SU-DHL-6 (cell line): ENCODE measurements at regions not wholly inside any gene's neighbourhood (a gene's known extent, or its start where the extent isn't known, plus 50 kb on each side); places are given as distances from the start of the nearest gene placed in this dataset.

Experiments
- H2AFZ ChIP-seq: fragments of 200-600 bp; sonication (generic); 2 replicates; pipeline ENCODE4 v1.6.1; 2014; ENCODE audit warnings: low read depth, mild to moderate bottlenecking, moderate library complexity, mixed read lengths, antibody characterized with exemption, low read length; ENCODE audit not compliant: severe bottlenecking
- H3F3A ChIP-seq: fragments of 200-600 bp; shearing (Covaris generic); 2 replicates; pipeline ENCODE4 v1.6.0; 2016; ENCODE audit warnings: antibody characterized with exemption, mild to moderate bottlenecking; ENCODE audit not compliant: insufficient read depth
- H3K27ac ChIP-seq: fragments of 200-600 bp; sonication (generic); 2 replicates; pipeline ENCODE4 v1.5.1; 2016; ENCODE audit warnings: low read depth, mild to moderate bottlenecking, low read length, moderate library complexity, mixed read lengths
- H3K27me3 ChIP-seq: fragments of 200-600 bp; sonication (generic), shearing (Covaris generic); 2 replicates; pipeline ENCODE4 v1.6.0; 2014; ENCODE audit warnings: mild to moderate bottlenecking, low read length
- H3K36me3 ChIP-seq: fragments of 200-600 bp; sonication (generic); 2 replicates; pipeline ENCODE4 v1.6.1; 2014; ENCODE audit warnings: mild to moderate bottlenecking, low read length, mixed read lengths
- H3K4me2 ChIP-seq: fragments of 300-600, 200-600 bp; shearing (Covaris generic), sonication (generic); 2 replicates; pipeline ENCODE4 v1.6.0; 2014; ENCODE audit warnings: low read length, low read depth, mild to moderate bottlenecking; ENCODE audit not compliant: poor library complexity, severe bottlenecking
- H3K4me3 ChIP-seq: fragments of 200-600 bp; sonication (generic); 2 replicates; pipeline ENCODE4 v1.5.1; 2014; ENCODE audit warnings: antibody characterized with exemption, low read length, mild to moderate bottlenecking, mixed read lengths; ENCODE audit not compliant: insufficient read depth, poor library complexity, severe bottlenecking
- H3K79me2 ChIP-seq: fragments of 200-600 bp; sonication (generic); 2 replicates; pipeline ENCODE4 v1.6.1; 2014; ENCODE audit warnings: mild to moderate bottlenecking, low read length, moderate library complexity; ENCODE audit not compliant: insufficient read depth
- H3K9ac ChIP-seq: fragments of 200-600 bp; sonication (generic); 2 replicates; pipeline ENCODE4 v1.7.0; 2014; ENCODE audit warnings: mild to moderate bottlenecking, low read length
- H3K9me2 ChIP-seq: fragments of 200-600 bp; sonication (generic); replicated peaks from 2 replicates; pipeline ENCODE4 v1.6.1; 2014; ENCODE audit warnings: low read length; ENCODE audit not compliant: insufficient read depth
- H3K9me3 ChIP-seq: fragments of 200-600 bp; sonication (generic); 2 replicates; pipeline ENCODE4 v1.6.1; 2014; ENCODE audit warnings: low read length, mixed read lengths; ENCODE audit not compliant: insufficient read depth
- H4K20me1 ChIP-seq: fragments of 200-600 bp; sonication (generic); 2 replicates; pipeline ENCODE4 v1.6.1; 2014; ENCODE audit warnings: low read depth, mild to moderate bottlenecking, antibody characterized with exemption, low read length, moderate library complexity, mixed read lengths
- EZH2phosphoT487 ChIP-seq: fragments of 200-600 bp; sonication (generic), shearing (Covaris generic); conservative IDR thresholded peaks from 2 replicates; pipeline ENCODE4 v1.6.1; 2018; ENCODE audit warnings: mild to moderate bottlenecking, antibody characterized with exemption, low read length, moderate library complexity, mixed read lengths
- TF ChIP-seq, protein P1 (sequence below): fragments of 200-600 bp; sonication (generic); IDR thresholded peaks from one replicate; pipeline ENCODE4 v1.5.1; 2017; ENCODE audit warnings: antibody characterized with exemption, mild to moderate bottlenecking, low read length, moderate library complexity; ENCODE audit not compliant: insufficient read depth, poor library complexity, severe bottlenecking

DNA sequence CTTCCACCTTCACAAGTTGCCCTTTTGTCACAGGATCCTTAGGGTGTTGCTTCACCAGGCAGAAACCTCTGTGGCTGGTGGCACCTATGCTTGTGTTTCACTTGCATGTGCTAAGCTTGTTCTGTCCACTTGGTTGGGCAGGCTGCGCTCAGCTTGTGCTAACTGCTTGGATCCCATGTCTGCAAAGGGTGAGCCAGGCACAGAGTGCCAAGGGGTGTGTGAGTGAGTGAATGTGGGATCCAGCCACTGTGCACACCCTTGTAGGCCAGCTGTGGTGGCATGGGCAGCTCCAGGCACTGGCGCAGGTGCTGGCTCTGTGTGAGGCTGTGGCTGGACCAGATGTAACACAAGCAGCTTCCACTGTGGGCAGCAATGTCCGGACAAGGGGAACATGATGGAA is 728.7 kb upstream of the ROBO1 start:
- Histone ChIP-seq H3K9me2 (no peaks in the 10 kb centered on the region), H3K4me2 (no peak overlapping the region)

DNA sequence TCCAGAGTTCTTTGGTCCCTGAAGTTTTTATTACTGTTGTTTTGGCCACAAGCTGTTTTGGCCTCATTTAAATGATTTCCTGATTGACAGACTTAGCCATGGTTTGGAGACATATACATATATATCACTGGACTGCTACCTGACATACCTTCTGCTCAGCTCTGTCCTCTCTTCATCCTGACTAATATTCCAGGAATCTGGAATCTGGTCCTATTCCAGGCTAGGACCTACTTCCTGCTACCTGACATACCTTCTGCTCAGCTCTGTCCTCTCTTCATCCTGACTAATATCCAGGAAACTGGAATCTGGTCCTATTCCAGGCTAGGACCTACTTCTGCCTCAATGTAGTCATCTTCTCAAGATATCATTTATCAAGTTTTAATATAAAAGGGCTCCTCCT is 724.4 kb upstream of the ROBO1 start:
- H3K9me2 ChIP-seq: no peaks in the 10 kb centered on the region
- no peak overlapping the region for H3K9ac ChIP-seq
- no peak for TF ChIP-seq EZH2phosphoT487
- TF ChIP-seq, protein P1, sequence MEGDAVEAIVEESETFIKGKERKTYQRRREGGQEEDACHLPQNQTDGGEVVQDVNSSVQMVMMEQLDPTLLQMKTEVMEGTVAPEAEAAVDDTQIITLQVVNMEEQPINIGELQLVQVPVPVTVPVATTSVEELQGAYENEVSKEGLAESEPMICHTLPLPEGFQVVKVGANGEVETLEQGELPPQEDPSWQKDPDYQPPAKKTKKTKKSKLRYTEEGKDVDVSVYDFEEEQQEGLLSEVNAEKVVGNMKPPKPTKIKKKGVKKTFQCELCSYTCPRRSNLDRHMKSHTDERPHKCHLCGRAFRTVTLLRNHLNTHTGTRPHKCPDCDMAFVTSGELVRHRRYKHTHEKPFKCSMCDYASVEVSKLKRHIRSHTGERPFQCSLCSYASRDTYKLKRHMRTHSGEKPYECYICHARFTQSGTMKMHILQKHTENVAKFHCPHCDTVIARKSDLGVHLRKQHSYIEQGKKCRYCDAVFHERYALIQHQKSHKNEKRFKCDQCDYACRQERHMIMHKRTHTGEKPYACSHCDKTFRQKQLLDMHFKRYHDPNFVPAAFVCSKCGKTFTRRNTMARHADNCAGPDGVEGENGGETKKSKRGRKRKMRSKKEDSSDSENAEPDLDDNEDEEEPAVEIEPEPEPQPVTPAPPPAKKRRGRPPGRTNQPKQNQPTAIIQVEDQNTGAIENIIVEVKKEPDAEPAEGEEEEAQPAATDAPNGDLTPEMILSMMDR: no peak
- no peaks in the 10 kb centered on the region for H4K20me1 ChIP-seq
- H3K9me3 ChIP-seq: no peaks in the 10 kb centered on the region; the same call in 1 of the 2 replicates
- no peaks in the 10 kb centered on the region for H3K79me2 ChIP-seq
- H3F3A ChIP-seq: no peaks in the 10 kb centered on the region
- H3K27me3 ChIP-seq: no peaks in the 10 kb centered on the region
- H3K36me3 ChIP-seq: no peaks in the 10 kb centered on the region
- H2AFZ ChIP-seq: no peak overlapping the region
- no peak overlapping the region for H3K4me2 ChIP-seq
- H3K27ac ChIP-seq: no peak overlapping the region
- H3K4me3 ChIP-seq: no peak overlapping the region

More for the DNA sequence above, 728.7 kb upstream of the ROBO1 start:
- Histone ChIP-seq H3K9me3 (peaks cover 9% of the 10 kb centered on the region; the same call in 1 of the 2 replicates), H2AFZ (no peak overlapping the region), H3K4me3 (no peak overlapping the region), H3K27ac (no peak overlapping the region), H3K27me3 (no peaks in the 10 kb centered on the region), H3K9ac (no peak overlapping the region), H3F3A (no peaks in the 10 kb centered on the region), H4K20me1 (no peaks in the 10 kb centered on the region), H3K79me2 (no peaks in the 10 kb centered on the region), H3K36me3 (no peaks in the 10 kb centered on the region)
- TF ChIP-seq, protein P1: no peak
- no peak for TF ChIP-seq EZH2phosphoT487

DNA sequence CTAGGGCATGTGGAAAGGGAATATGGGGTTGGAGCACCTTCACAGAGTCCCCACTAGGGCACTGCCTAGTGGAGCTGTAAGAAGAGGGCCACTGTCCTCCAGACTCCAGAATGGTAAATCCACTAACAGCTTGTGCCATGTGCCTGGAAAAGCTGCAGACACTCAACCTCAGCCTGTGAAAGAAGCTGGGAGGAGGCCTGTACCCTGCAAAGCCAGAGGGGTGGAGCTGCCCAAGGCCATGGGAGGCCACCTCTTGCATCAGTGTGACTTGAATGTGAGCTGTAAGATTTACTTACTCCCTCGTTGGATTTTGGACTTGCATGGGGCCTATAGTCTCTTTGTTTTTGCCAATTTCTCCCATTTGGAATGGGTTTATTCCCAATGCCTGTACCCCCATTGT is 705.2 kb upstream of the ROBO1 start:
- Histone ChIP-seq H3F3A (no peaks in the 10 kb centered on the region), H3K9me2 (no peaks in the 10 kb centered on the region), H3K9ac (no peak overlapping the region), H3K27ac (no peak overlapping the region), H3K4me2 (no peak overlapping the region), H3K36me3 (no peaks in the 10 kb centered on the region), H3K4me3 (no peak overlapping the region), H2AFZ (no peak overlapping the region), H4K20me1 (no peaks in the 10 kb centered on the region), H3K27me3 (no peaks in the 10 kb centered on the region), H3K79me2 (no peaks in the 10 kb centered on the region), H3K9me3 (no peaks in the 10 kb centered on the region)
- TF ChIP-seq, protein P1: no peak
- no peak for TF ChIP-seq EZH2phosphoT487
